ENCODE measurements at regions not wholly inside any gene's neighbourhood (a gene's known extent, or its start where the extent isn't known, plus 50 kb on each side); places are given as distances from the start of the nearest gene placed in this dataset.
"Not testable (repeated sequence)": the region's sequence is repeated elsewhere in the genome, so short reads cannot be mapped to it uniquely, and the experiment has no call there.

GRCh38 chr6:96700915-96701314 is 136.4 kb downstream of the GPR63 start:
- ChIA-PET POLR2A (no interaction called here), CTCF (no interaction called here)
- no peak for TF ChIP-seq ELF4 (IDR thresholded peaks at IDR 0.05)
- TF ChIP-seq SUZ12 (IDR thresholded peaks at IDR 0.05), result no peak
- TF ChIP-seq LEF1 (IDR thresholded peaks at IDR 0.05; ENCODE audit: borderline replicate concordance), result no peak
- no peak for TF ChIP-seq FOXA1 (IDR thresholded peaks at IDR 0.05)
- no peak for TF ChIP-seq HDGF (IDR thresholded peaks at IDR 0.05; ENCODE audit: borderline replicate concordance)
- TF ChIP-seq FOXK2 (IDR thresholded peaks at IDR 0.05), result no peak
- no peak for TF ChIP-seq TARDBP (IDR thresholded peaks at IDR 0.05)
- TF ChIP-seq NFRKB (IDR thresholded peaks at IDR 0.05), result no peak
- TF ChIP-seq, protein P1, sequence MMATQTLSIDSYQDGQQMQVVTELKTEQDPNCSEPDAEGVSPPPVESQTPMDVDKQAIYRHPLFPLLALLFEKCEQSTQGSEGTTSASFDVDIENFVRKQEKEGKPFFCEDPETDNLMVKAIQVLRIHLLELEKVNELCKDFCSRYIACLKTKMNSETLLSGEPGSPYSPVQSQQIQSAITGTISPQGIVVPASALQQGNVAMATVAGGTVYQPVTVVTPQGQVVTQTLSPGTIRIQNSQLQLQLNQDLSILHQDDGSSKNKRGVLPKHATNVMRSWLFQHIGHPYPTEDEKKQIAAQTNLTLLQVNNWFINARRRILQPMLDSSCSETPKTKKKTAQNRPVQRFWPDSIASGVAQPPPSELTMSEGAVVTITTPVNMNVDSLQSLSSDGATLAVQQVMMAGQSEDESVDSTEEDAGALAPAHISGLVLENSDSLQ (IDR thresholded peaks at IDR 0.05), result no peak
- no peak for TF ChIP-seq L3MBTL2 (conservative IDR thresholded peaks at IDR 0.05)
- no peak for TF ChIP-seq CTBP1 (IDR thresholded peaks at IDR 0.05; ENCODE audit: borderline replicate concordance)
- TF ChIP-seq FOXM1 (IDR thresholded peaks at IDR 0.05; ENCODE audit: borderline replicate concordance), result no peak
- DNase-seq (ENCODE audit: extremely low spot score), result no peak

- DNase-seq (ENCODE audit: extremely low spot score); POLR2A ChIA-PET; CTCF ChIA-PET: not testable (repeated sequence)
Observed at GRCh38 chr6:96694429-96694828, 131.5 kb downstream of the FHL5 start.

- POLR2A ChIA-PET, result no interaction called here
- CTCF ChIA-PET, result no interaction called here
- TF ChIP-seq, protein P1 (IDR thresholded peaks at IDR 0.05), result no peak
- TF ChIP-seq SP1 (IDR thresholded peaks at IDR 0.05) (no peak), ZNF384 (IDR thresholded peaks at IDR 0.05) (no peak), FOXA1 (IDR thresholded peaks at IDR 0.05) (no peak), LEF1 (IDR thresholded peaks at IDR 0.05; ENCODE audit: borderline replicate concordance) (no peak), CTBP1 (IDR thresholded peaks at IDR 0.05; ENCODE audit: borderline replicate concordance) (no peak)
- DNase-seq (ENCODE audit: extremely low spot score), result no peak
Observed at GRCh38 chr6:96687121-96687520, 124.2 kb downstream of the FHL5 start.

DNA sequence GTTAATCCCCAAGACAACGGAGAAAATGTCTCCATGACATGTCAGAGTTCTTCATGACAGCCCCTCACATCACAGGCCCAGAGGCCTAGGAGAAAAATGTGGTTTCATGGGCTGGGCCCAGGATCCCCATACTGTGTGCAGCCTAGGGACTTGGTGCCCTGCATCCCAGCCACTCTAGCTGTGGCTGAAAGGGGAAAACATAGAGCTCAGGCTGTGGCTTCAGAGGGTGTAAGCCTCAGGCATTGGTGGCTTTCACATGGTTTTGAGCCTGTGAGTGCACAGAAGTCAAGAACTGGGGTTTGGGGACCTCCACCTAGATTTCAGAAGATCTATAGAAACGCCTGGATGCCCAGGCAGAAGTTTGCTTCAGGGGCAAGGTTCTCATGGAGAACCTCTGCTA is 122.8 kb downstream of the FHL5 start:
- ChIA-PET CTCF (no interaction called here), POLR2A (no interaction called here)
- no peak for TF ChIP-seq L3MBTL2 (conservative IDR thresholded peaks at IDR 0.05)
- TF ChIP-seq FOXM1 (IDR thresholded peaks at IDR 0.05; ENCODE audit: borderline replicate concordance), result no peak
- TF ChIP-seq NFRKB (IDR thresholded peaks at IDR 0.05), result no peak

GRCh38 chr6:96683819-96684528 is 121.0 kb downstream of the FHL5 start:
- DNase-seq (ENCODE audit: extremely low spot score), result no peak
- POLR2A ChIA-PET, result no interaction called here
- TF ChIP-seq HDGF (IDR thresholded peaks at IDR 0.05; ENCODE audit: borderline replicate concordance), result no peak
- no peak for TF ChIP-seq SP1 (IDR thresholded peaks at IDR 0.05)
- TF ChIP-seq CTBP1 (IDR thresholded peaks at IDR 0.05; ENCODE audit: borderline replicate concordance), result no peak
- TF ChIP-seq BHLHE40 (IDR thresholded peaks at IDR 0.05; ENCODE audit: borderline replicate concordance), result no peak
- no peak for TF ChIP-seq NFRKB (IDR thresholded peaks at IDR 0.05)
- no peak for TF ChIP-seq SUZ12 (IDR thresholded peaks at IDR 0.05)
- no peak for TF ChIP-seq ELF4 (IDR thresholded peaks at IDR 0.05)
- TF ChIP-seq FOXK2 (IDR thresholded peaks at IDR 0.05), result no peak
- TF ChIP-seq ZNF384 (IDR thresholded peaks at IDR 0.05), result no peak
- no peak for TF ChIP-seq FOXA1 (IDR thresholded peaks at IDR 0.05)
- TF ChIP-seq L3MBTL2 (conservative IDR thresholded peaks at IDR 0.05), result no peak
- TF ChIP-seq ARNT (IDR thresholded peaks at IDR 0.05), result no peak
- no peak for TF ChIP-seq FOXM1 (IDR thresholded peaks at IDR 0.05; ENCODE audit: borderline replicate concordance)
- no peak for TF ChIP-seq TARDBP (IDR thresholded peaks at IDR 0.05)
- no peak for TF ChIP-seq LEF1 (IDR thresholded peaks at IDR 0.05; ENCODE audit: borderline replicate concordance)
- CTCF ChIA-PET, result no interaction called here

More for the DNA sequence above, 122.8 kb downstream of the FHL5 start:
- no peak for DNase-seq (ENCODE audit: extremely low spot score)

GRCh38 chr6:96682017-96682416 is 119.1 kb downstream of the FHL5 start:
- no peak for DNase-seq (ENCODE audit: extremely low spot score)
- POLR2A ChIA-PET, result no interaction called here
- CTCF ChIA-PET, result no interaction called here
- TF ChIP-seq CTBP1 (IDR thresholded peaks at IDR 0.05; ENCODE audit: borderline replicate concordance), result no peak
- TF ChIP-seq TARDBP (IDR thresholded peaks at IDR 0.05), result no peak
- no peak for TF ChIP-seq BHLHE40 (IDR thresholded peaks at IDR 0.05; ENCODE audit: borderline replicate concordance)
- no peak for TF ChIP-seq FOXA1 (IDR thresholded peaks at IDR 0.05)
- no peak for TF ChIP-seq ZNF384 (IDR thresholded peaks at IDR 0.05)
- no peak for TF ChIP-seq SP1 (IDR thresholded peaks at IDR 0.05)
- TF ChIP-seq L3MBTL2 (conservative IDR thresholded peaks at IDR 0.05), result no peak
- TF ChIP-seq SUZ12 (IDR thresholded peaks at IDR 0.05), result no peak
- no peak for TF ChIP-seq ARNT (IDR thresholded peaks at IDR 0.05)
- TF ChIP-seq ELF4 (IDR thresholded peaks at IDR 0.05), result no peak
- TF ChIP-seq, protein P1 (IDR thresholded peaks at IDR 0.05), result no peak
- no peak for TF ChIP-seq NFRKB (IDR thresholded peaks at IDR 0.05)
- no peak for TF ChIP-seq FOXM1 (IDR thresholded peaks at IDR 0.05; ENCODE audit: borderline replicate concordance)
- no peak for TF ChIP-seq LEF1 (IDR thresholded peaks at IDR 0.05; ENCODE audit: borderline replicate concordance)

- no peak for DNase-seq (ENCODE audit: extremely low spot score)
- CTCF ChIA-PET, result no interaction called here
- POLR2A ChIA-PET, result no interaction called here
- TF ChIP-seq FOXA1 (IDR thresholded peaks at IDR 0.05) (no peak), HDGF (IDR thresholded peaks at IDR 0.05; ENCODE audit: borderline replicate concordance) (no peak), L3MBTL2 (conservative IDR thresholded peaks at IDR 0.05) (no peak), BHLHE40 (IDR thresholded peaks at IDR 0.05; ENCODE audit: borderline replicate concordance) (no peak), SUZ12 (IDR thresholded peaks at IDR 0.05) (no peak), FOXK2 (IDR thresholded peaks at IDR 0.05) (no peak), FOXM1 (IDR thresholded peaks at IDR 0.05; ENCODE audit: borderline replicate concordance) (no peak), ELF4 (IDR thresholded peaks at IDR 0.05) (no peak), NFRKB (IDR thresholded peaks at IDR 0.05) (no peak), ARNT (IDR thresholded peaks at IDR 0.05) (no peak), SP1 (IDR thresholded peaks at IDR 0.05) (no peak), ZNF384 (IDR thresholded peaks at IDR 0.05) (no peak), CTBP1 (IDR thresholded peaks at IDR 0.05; ENCODE audit: borderline replicate concordance) (no peak), TARDBP (IDR thresholded peaks at IDR 0.05) (no peak), LEF1 (IDR thresholded peaks at IDR 0.05; ENCODE audit: borderline replicate concordance) (no peak)
- TF ChIP-seq, protein P1 (IDR thresholded peaks at IDR 0.05), result no peak
Observed at GRCh38 chr6:96675597-96675996, 112.7 kb downstream of the FHL5 start.

Data from HEK293T (cell line).